ENCODE measurements at regions not wholly inside any gene's neighbourhood (a gene's known extent, or its start where the extent isn't known, plus 50 kb on each side); places are given as distances from the start of the nearest gene placed in this dataset.

DNA sequence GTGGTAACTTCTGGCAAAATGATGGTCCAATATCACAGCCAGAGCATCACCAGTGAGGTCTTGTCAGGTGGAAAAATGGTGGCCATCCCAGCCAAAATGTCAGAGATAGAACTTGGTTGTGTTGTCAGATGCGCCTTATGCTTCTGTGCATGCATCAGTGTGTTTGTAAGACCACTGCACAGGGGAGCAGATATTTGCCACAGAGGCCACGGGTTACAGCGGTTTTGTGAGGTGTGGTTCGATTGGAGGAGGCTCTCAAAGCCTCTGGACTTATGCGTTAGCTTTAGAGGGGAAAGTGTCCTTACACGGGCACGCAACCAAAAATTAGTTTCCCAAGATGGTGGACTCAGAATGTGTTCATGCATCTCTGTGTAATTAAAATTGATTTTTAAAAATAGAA lies 243.8 kb downstream of the ADGRD1 start:
- H3K9ac ChIP-seq (ENCODE audit: low read depth, low read length) = no peak overlapping the region
- in situ Hi-C loops (cut with MboI; ENCODE audit: low sequenced_read_pairs) (no loop called here), intact Hi-C loops (cut with micrococcal nuclease) (no loop called here), dilution Hi-C loops (cut with HindIII; ENCODE audit: low sequenced_read_pairs, unreplicated experiment) (no loop called here)
- no peak overlapping the region for H2BK15ac ChIP-seq (ENCODE audit: low read depth, low read length)
- H4K91ac ChIP-seq (ENCODE audit: insufficient read depth, low read depth, low read length) = no peak overlapping the region
- no peaks in the 10 kb centered on the region for H3K36me3 ChIP-seq (ENCODE audit: control insufficient read depth, insufficient read depth, low read length)
- no peaks in the 10 kb centered on the region for H4K20me1 ChIP-seq (ENCODE audit: insufficient read depth, low read length)
- BruUV-seq (replicated peaks) = no TSS peak
- 30% methylated on average over 6 of the region's 7 CpGs; no CpG with 5 or more reads in 1 of the 2 experiments for WGBS, 2 experiments (ENCODE audit: extremely low coverage in 2 of 2, insufficient read length in 1 of 2)
- H3K4ac ChIP-seq (ENCODE audit: low read depth, low read length) = no peak overlapping the region
- no peak overlapping the region for H3K18ac ChIP-seq (ENCODE audit: low read depth, low read length)
- ChIA-PET CTCF (no interaction called here), POLR2A (ENCODE audit: unreplicated experiment) (no interaction called here)
- no peaks in the 10 kb centered on the region for H3K4me1 ChIP-seq (ENCODE audit: control insufficient read depth, insufficient read depth, low read length)
- no peak overlapping the region for H4K5ac ChIP-seq (ENCODE audit: low read depth, low read length)
- H2AK5ac ChIP-seq (ENCODE audit: low read depth, low read length) = no peak overlapping the region
- no peak for DNase-seq
- H3K27me3 ChIP-seq (ENCODE audit: control insufficient read depth, insufficient read depth, low read length) = no peaks in the 10 kb centered on the region
- H3K56ac ChIP-seq (ENCODE audit: extremely low read depth, insufficient read depth, low read length) = no peak overlapping the region
- H3K4me3 ChIP-seq (ENCODE audit: insufficient read depth, low read depth, low read length) = no peak overlapping the region
- no peak overlapping the region for H2BK5ac ChIP-seq (ENCODE audit: low read depth, low read length, poor library complexity, severe bottlenecking)
- no peak overlapping the region for H3K23ac ChIP-seq (ENCODE audit: low read depth, low read length)
- H3K4me2 ChIP-seq (ENCODE audit: low read depth, low read length) = no peak overlapping the region
- ATAC-seq (ENCODE audit: low read depth) = no peak
- no peak overlapping the region for H3K27ac ChIP-seq (ENCODE audit: insufficient read depth, low read length)
- no peaks in the 10 kb centered on the region for H3K9me1 ChIP-seq (ENCODE audit: insufficient read depth, low read length)
- no peak overlapping the region for H2BK120ac ChIP-seq (ENCODE audit: low read depth, low read length)
- peaks cover 30% of the 10 kb centered on the region for H3K9me3 ChIP-seq (ENCODE audit: control insufficient read depth, insufficient read depth, low read length)
- H2AFZ ChIP-seq (replicated peaks; ENCODE audit: low read length, poor library complexity) = no peak overlapping the region
- no peak overlapping the region for H4K8ac ChIP-seq (ENCODE audit: low read depth in 2 of 2, low read length in 2 of 2)
- H3K14ac ChIP-seq (replicated peaks; ENCODE audit: low read depth, low read length) = no peak overlapping the region
- H2AK9ac ChIP-seq (replicated peaks; ENCODE audit: low read depth, low read length, poor library complexity) = no peak overlapping the region
- H3K79me1 ChIP-seq (ENCODE audit: low read depth in 1 of 2, low read length in 2 of 2) = no peaks in the 10 kb centered on the region
- no peak overlapping the region for H2BK20ac ChIP-seq (ENCODE audit: low read depth, low read length)
- TF ChIP-seq USF2 (IDR thresholded peaks at IDR 0.05; ENCODE audit: low read depth, low read length) (no peak), RAD21 (IDR thresholded peaks at IDR 0.05; ENCODE audit: low read length) (no peak), MAZ (IDR thresholded peaks at IDR 0.05; ENCODE audit: borderline replicate concordance, low read depth, low read length) (no peak), MAFK (IDR thresholded peaks at IDR 0.05; ENCODE audit: low read depth, low read length) (no peak), BHLHE40 (IDR thresholded peaks at IDR 0.05; ENCODE audit: low read depth, low read length) (no peak), SMC3 (IDR thresholded peaks at IDR 0.05; ENCODE audit: low read depth, low read length) (no peak), RCOR1 (IDR thresholded peaks at IDR 0.05; ENCODE audit: insufficient replicate concordance, low read length) (no peak), NFE2L2 (IDR thresholded peaks at IDR 0.05; ENCODE audit: low read depth, low read length) (no peak), POLR2A (IDR thresholded peaks at IDR 0.05; ENCODE audit: low read depth, low read length) (no peak), CEBPB (IDR thresholded peaks at IDR 0.05; ENCODE audit: low read depth, low read length) (no peak), RFX5 (IDR thresholded peaks at IDR 0.05; ENCODE audit: low read depth, low read length) (no peak), FOS (IDR thresholded peaks at IDR 0.05; ENCODE audit: low read depth, low read length) (no peak), CHD1 (IDR thresholded peaks at IDR 0.05; ENCODE audit: low read depth, low read length) (no peak)
- TF ChIP-seq, protein P1, sequence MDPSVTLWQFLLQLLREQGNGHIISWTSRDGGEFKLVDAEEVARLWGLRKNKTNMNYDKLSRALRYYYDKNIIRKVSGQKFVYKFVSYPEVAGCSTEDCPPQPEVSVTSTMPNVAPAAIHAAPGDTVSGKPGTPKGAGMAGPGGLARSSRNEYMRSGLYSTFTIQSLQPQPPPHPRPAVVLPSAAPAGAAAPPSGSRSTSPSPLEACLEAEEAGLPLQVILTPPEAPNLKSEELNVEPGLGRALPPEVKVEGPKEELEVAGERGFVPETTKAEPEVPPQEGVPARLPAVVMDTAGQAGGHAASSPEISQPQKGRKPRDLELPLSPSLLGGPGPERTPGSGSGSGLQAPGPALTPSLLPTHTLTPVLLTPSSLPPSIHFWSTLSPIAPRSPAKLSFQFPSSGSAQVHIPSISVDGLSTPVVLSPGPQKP (IDR thresholded peaks at IDR 0.05; ENCODE audit: borderline replicate concordance, low read depth, low read length) = no peak

All from IMR-90 (cell line).